ENCODE measurements at regions not wholly inside any gene's neighbourhood (a gene's known extent, or its start where the extent isn't known, plus 50 kb on each side); places are given as distances from the start of the nearest gene placed in this dataset.

DNA sequence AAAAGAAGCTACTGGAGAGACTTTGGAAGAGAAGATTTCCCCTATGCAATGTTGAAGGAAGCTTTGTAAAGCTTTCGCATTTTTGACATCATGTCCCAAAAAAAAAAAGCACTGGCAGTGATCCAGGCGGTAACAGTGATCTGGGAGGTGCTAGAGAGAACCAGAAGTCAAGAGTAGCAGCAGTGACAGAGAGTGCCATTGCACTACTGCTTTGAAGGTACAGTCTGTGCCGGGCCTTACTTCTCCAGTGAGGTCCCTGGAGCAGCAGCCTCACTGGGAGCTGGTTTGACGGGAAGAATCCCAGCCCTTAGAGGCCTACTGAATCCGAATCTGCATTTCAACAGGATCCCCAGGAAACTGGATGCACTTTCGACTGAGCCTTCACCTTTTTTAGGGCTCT is 50.9 kb upstream of the ATL2 start:
- TF ChIP-seq, protein P1, sequence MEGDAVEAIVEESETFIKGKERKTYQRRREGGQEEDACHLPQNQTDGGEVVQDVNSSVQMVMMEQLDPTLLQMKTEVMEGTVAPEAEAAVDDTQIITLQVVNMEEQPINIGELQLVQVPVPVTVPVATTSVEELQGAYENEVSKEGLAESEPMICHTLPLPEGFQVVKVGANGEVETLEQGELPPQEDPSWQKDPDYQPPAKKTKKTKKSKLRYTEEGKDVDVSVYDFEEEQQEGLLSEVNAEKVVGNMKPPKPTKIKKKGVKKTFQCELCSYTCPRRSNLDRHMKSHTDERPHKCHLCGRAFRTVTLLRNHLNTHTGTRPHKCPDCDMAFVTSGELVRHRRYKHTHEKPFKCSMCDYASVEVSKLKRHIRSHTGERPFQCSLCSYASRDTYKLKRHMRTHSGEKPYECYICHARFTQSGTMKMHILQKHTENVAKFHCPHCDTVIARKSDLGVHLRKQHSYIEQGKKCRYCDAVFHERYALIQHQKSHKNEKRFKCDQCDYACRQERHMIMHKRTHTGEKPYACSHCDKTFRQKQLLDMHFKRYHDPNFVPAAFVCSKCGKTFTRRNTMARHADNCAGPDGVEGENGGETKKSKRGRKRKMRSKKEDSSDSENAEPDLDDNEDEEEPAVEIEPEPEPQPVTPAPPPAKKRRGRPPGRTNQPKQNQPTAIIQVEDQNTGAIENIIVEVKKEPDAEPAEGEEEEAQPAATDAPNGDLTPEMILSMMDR (IDR thresholded peaks at IDR 0.05): no peak
- no peak for TF ChIP-seq POLR2A (IDR thresholded peaks at IDR 0.05)

Data from suprapubic skin (tissue), 3 donors.